ENCODE measurements at regions not wholly inside any gene's neighbourhood (a gene's known extent, or its start where the extent isn't known, plus 50 kb on each side); places are given as distances from the start of the nearest gene placed in this dataset.

DNA sequence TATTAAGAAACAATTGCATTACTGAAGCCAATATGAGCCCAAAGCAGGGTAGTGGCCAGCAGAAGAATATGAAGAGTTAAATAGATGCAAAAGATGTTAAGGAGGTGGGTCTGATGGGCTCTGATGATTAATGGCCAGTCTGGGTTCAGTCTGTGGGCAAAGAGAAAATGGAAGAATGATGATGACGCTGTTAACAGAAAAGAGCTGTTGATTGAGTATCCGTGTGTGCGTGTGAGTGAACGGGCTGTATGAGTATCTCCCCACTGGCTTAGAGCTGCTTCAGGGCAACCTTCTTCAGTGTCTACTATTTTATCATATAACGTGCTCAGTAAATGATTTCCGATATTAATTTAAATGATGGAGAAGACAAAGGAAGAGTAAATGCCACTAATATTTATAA, 723.3 kb upstream of the MAP3K7 start:
- intact Hi-C loops (cut with DNase I), result no loop called here
- Histone ChIP-seq H3K36me3 (no peaks in the 10 kb centered on the region), H3K9me3 (peaks cover 0 to 2% (median 0%) of the 10 kb centered on the region in 12 donors), H3K27me3 (no peaks in the 10 kb centered on the region), H3K4me1 (no peaks in the 10 kb centered on the region), H3K4me3 (no peak overlapping the region), H3K27ac (no peak overlapping the region)
- ATAC-seq, result no peak
- no peak for DNase-seq
- no peak for TF ChIP-seq POLR2A (IDR thresholded peaks at IDR 0.05)
- TF ChIP-seq CTCF (IDR thresholded peaks at IDR 0.05), result no peak
- 87 to 94% (median 90%) methylated on average over 6 of the region's 6 CpGs for whole genome bisulfite sequencing, 4 donors

- Histone ChIP-seq H3K4me1 (no peaks in the 10 kb centered on the region), H3K4me3 (no peak overlapping the region), H3K27me3 (no peaks in the 10 kb centered on the region), H3K9me3 (no peaks in the 10 kb centered on the region), H3K27ac (no peak overlapping the region), H3K36me3 (no peaks in the 10 kb centered on the region)
- intact Hi-C loops (cut with DNase I), result no loop called here
- WGBS, 4 donors, result 61 to 67% (median 64%) methylated on average over 2 of the region's 2 CpGs
- TF ChIP-seq POLR2A (IDR thresholded peaks at IDR 0.05), result no peak
- no peak for TF ChIP-seq CTCF (IDR thresholded peaks at IDR 0.05)
- DNase-seq (no peak), ATAC-seq (no peak)
Measured at GRCh38 chr6:91305755-91306154, 718.9 kb upstream of the MAP3K7 start.

DNA sequence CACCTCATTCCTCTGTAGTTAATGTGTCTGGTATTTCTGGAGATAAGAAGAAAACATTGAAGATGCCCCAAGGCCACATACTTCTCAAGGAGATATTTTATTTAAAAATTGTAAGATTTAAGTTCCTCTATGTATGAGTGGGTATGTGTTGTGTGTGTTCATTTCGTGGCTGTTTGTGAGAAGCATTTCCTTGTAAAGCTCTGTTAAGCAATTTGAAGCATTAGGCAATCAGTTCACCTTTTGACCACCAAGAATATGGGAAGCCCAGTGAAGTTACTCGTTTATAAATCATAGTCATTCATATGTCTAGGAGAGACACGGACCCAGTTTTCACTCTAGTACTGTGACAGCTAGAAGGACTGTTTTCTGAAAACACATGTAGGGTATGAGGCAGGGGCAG, 717.6 kb upstream of the MAP3K7 start:
- no peaks in the 10 kb centered on the region for H3K27me3 ChIP-seq
- H3K36me3 ChIP-seq, result no peaks in the 10 kb centered on the region
- H3K9me3 ChIP-seq, result no peaks in the 10 kb centered on the region
- no peak for TF ChIP-seq CTCF (IDR thresholded peaks at IDR 0.05)
- no peak for TF ChIP-seq POLR2A (IDR thresholded peaks at IDR 0.05)
- WGBS, 4 donors, result 57 to 69% (median 63%) methylated on average over 3 of the region's 3 CpGs
- intact Hi-C loops (cut with DNase I), result no loop called here
- H3K4me3 ChIP-seq, result no peak overlapping the region
- ATAC-seq (no peak), DNase-seq (no peak)
- no peak overlapping the region for H3K27ac ChIP-seq
- H3K4me1 ChIP-seq, result no peaks in the 10 kb centered on the region

GRCh38 chr6:91303326-91303725, 716.5 kb upstream of the MAP3K7 start:
- Histone ChIP-seq H3K36me3 (no peaks in the 10 kb centered on the region), H3K4me1 (no peaks in the 10 kb centered on the region), H3K9me3 (no peaks in the 10 kb centered on the region), H3K4me3 (no peak overlapping the region), H3K27ac (no peak overlapping the region), H3K27me3 (no peaks in the 10 kb centered on the region)
- ATAC-seq (no peak), DNase-seq (peak in 1 of 5 donors; percentile 47)
- intact Hi-C loops (cut with DNase I), result no loop called here
- WGBS, 4 donors, result 91 to 95% (median 94%) methylated on average over 12 of the region's 12 CpGs
- TF ChIP-seq POLR2A (IDR thresholded peaks at IDR 0.05) (no peak), CTCF (IDR thresholded peaks at IDR 0.05) (no peak)
